Endothelial cell of umbilical vein (primary cell): ENCODE measurements at regions not wholly inside any gene's neighbourhood (a gene's known extent, or its start where the extent isn't known, plus 50 kb on each side); places are given as distances from the start of the nearest gene placed in this dataset.

Experiments used
- EZH2 ChIP-seq: IDR thresholded peaks from 2 replicates; pipeline ENCODE4 v1.6.1; 2012; ENCODE audit warnings: borderline replicate concordance, low read depth, mild to moderate bottlenecking, moderate library complexity, low read length, inconsistent platforms; ENCODE audit not compliant: severe bottlenecking
- FOS ChIP-seq: IDR thresholded peaks from 2 replicates; pipeline ENCODE4 v1.6.1; 2011; ENCODE audit warnings: mild to moderate bottlenecking, low read length, moderate library complexity, borderline replicate concordance; ENCODE audit not compliant: insufficient read depth
- GATA2 ChIP-seq: IDR thresholded peaks from 2 replicates; pipeline ENCODE4 v1.7.0; 2011; ENCODE audit warnings: low read depth, mild to moderate bottlenecking, moderate library complexity, mixed read lengths, low read length; ENCODE audit not compliant: insufficient read length, insufficient read depth
- JUN ChIP-seq: IDR thresholded peaks from 2 replicates; pipeline ENCODE4 v1.6.1; 2011; ENCODE audit warnings: borderline replicate concordance, low read depth; ENCODE audit not compliant: insufficient read length, insufficient read depth
- MYC ChIP-seq: IDR thresholded peaks from one replicate; pipeline ENCODE4 v1.6.1; 2011; ENCODE audit warnings: mild to moderate bottlenecking, low read depth, low read length
- POLR2A ChIP-seq: IDR thresholded peaks from 2 replicates; pipeline ENCODE4 v1.6.1; 2012; ENCODE audit warnings: low read depth, mild to moderate bottlenecking, control low read depth, low read length
- POLR2AphosphoS5 ChIP-seq: IDR thresholded peaks from 2 replicates; pipeline ENCODE4 v1.6.1; 2012; ENCODE audit warnings: low read depth, mild to moderate bottlenecking, control low read depth, low read length, moderate library complexity; ENCODE audit not compliant: insufficient read depth
- TF ChIP-seq, protein P1 (sequence below), 2 donors: IDR thresholded peaks; 1 replicate in 1 of 2; 2 replicates in 1 of 2; pipeline ENCODE4 v1.5.1; 2011; ENCODE audit warnings: low read length in 2 of 2, mild to moderate bottlenecking in 2 of 2, moderate library complexity in 2 of 2, control low read depth in 1 of 2, inconsistent platforms in 1 of 2, low read depth in 1 of 2; ENCODE audit not compliant: insufficient read depth in 1 of 2; ENCODE audit errors: extremely low read depth in 1 of 2
- TF ChIP-seq, protein P2 (sequence below): IDR thresholded peaks from 2 replicates; pipeline ENCODE4 v1.6.1; 2011; ENCODE audit not compliant: insufficient read depth, insufficient read length

DNA sequence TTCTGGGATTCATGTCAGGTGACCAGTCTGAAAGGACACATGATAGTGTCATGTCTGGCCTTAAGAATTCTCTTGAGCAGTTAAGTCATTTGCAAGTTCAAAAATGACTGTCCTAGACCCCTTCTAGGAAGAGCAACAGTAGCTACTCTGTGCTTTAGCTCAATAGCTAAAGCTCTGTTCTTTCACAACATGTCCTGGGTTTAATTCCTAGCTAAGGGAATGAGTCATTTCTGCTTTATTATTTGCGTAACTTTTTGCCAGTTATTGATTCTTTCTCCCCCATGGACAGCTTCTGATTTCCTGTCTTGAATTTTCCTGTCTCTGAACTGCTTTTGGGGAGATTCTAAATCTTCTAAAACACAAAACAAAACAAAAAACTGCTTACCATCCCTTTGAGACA is 1055.8 kb upstream of the DIAPH2 start:
- TF ChIP-seq, protein P1, sequence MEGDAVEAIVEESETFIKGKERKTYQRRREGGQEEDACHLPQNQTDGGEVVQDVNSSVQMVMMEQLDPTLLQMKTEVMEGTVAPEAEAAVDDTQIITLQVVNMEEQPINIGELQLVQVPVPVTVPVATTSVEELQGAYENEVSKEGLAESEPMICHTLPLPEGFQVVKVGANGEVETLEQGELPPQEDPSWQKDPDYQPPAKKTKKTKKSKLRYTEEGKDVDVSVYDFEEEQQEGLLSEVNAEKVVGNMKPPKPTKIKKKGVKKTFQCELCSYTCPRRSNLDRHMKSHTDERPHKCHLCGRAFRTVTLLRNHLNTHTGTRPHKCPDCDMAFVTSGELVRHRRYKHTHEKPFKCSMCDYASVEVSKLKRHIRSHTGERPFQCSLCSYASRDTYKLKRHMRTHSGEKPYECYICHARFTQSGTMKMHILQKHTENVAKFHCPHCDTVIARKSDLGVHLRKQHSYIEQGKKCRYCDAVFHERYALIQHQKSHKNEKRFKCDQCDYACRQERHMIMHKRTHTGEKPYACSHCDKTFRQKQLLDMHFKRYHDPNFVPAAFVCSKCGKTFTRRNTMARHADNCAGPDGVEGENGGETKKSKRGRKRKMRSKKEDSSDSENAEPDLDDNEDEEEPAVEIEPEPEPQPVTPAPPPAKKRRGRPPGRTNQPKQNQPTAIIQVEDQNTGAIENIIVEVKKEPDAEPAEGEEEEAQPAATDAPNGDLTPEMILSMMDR (IDR thresholded peaks at IDR 0.05; ENCODE audit: extremely low read depth in 1 of 2, insufficient read depth in 1 of 2, low read depth in 1 of 2, low read length in 2 of 2): no peak
- TF ChIP-seq POLR2A (no peak), POLR2AphosphoS5 (no peak), EZH2 (no peak), MYC (no peak), GATA2 (no peak), JUN (no peak), FOS (no peak)
- TF ChIP-seq, protein P2, sequence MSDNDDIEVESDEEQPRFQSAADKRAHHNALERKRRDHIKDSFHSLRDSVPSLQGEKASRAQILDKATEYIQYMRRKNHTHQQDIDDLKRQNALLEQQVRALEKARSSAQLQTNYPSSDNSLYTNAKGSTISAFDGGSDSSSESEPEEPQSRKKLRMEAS: no peak
